ENCODE measurements at regions not wholly inside any gene's neighbourhood (a gene's known extent, or its start where the extent isn't known, plus 50 kb on each side); places are given as distances from the start of the nearest gene placed in this dataset.
"Not testable (repeated sequence)": the region's sequence is repeated elsewhere in the genome, so short reads cannot be mapped to it uniquely, and the experiment has no call there.

- no peak for DNase-seq (ENCODE audit: low read depth)
Observed at GRCh38 chr20:58040447-58041290, 187.8 kb downstream of the ANKRD60 start.

DNA sequence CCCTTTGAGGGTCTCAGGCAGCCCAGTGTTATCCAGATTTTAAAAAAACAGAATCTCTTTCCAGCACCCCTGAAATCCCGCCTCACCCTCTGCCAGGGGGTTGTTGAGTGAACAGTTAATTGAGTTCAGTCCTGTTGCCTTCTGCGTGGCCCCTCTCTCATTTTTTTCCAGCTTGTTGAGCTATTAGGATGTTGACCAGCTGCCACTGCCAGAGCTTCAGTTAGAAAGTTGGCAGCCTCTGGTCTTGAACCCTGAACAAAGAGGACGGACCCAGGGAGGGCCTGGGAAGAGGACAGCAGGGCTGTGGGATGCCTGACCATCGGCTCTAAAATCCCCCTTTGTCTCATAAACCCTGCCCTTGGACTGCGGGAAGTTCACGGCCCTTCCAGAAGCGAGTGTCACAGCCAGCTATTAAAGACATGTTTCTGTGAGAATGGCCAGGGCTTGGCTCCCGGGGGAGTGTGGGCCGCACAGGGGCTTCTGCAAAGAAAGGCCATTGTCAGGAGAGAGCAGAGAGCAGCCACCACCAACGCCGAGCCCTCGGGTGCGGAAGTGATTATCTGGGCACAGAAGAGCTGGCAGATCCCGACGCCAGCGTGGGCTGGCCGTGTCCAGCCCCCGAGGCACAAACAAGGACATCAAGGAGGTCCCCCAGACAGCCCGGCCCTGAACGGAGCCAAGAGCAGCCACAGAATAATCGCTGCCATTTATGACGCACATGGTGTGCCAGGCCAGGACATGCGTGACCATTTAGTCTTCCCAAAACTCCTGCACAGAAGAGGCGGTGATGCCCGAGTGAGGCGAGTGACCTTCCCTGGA lies 189.0 kb downstream of the ANKRD60 start:
- DNase-seq (ENCODE audit: low read depth), result no peak

DNA sequence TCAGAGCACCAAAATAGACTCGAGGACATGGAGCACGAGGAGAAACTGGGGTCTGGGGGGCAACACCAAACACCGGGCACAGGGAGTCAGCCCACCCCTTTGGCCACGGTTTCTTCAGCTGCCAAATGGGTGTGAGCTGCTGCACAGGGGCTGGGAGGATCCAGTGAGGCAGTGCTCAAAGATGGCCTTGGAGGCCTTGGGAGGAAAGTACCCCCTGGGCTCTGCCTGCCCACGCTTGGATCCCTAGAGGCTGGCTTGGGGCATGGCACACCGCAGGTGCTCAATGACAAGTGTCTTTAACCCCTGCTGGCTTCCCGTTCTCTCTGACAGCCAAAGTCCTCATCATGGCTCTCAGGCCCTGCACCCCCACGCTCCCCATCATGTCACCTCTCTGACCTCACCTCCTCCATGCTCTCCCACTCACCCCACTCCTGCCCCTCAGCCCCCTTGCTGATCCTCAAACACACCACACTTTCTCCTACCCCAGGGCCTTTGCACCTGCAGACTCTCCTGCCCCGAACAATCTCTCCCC lies 190.3 kb downstream of the ANKRD60 start:
- no peak for DNase-seq (ENCODE audit: low read depth)

DNA sequence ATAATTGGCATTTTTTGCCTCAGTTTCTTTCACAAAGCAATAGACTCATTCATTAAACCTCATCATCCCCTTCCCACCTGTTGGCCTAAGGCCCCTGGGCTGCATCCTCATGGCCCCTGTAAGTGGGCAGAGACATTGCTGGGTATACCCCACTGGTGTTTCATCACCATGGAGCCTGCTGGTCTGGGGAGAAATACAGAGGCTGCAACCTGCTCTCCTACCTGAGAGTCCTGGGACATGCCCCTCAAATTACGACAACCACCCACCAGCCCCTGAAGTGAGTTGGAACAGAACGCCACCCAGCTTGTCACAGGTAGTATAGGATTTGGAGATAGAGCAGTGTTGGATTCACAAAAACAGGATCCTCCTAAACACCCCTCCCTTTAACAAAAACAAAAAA lies 190.8 kb downstream of the ANKRD60 start:
- no peak for DNase-seq (ENCODE audit: low read depth)

GRCh38 chr20:58033026-58033536 lies 195.4 kb downstream of the ANKRD60 start:
- DNase-seq (ENCODE audit: low read depth), result no peak

GRCh38 chr20:58032599-58032998 lies 195.9 kb downstream of the ANKRD60 start:
- no peak for DNase-seq (ENCODE audit: low read depth)

DNA sequence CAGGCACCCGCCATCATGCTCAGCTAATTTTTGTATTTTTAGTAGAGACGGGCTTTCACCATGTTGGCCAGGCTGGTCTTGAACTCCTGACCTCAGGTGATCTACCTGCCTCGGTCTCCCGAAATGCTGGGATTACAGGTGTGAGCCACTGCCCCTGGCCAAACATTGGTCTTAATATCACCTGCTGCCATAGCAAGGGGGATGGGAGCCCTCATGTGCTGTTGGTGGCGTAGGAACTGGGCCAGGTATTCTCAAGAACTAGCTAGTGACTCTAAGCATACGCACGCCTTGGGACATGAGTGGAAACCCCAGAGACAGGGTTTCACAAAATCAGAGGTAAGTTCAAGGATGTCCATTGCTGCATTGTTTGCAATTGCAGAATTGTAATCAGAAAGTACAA lies 197.1 kb downstream of the ANKRD60 start:
- DNase-seq (ENCODE audit: low read depth), result not testable (repeated sequence)

- DNase-seq (ENCODE audit: low read depth), result no peak
Observed at GRCh38 chr20:58028123-58028522, 200.3 kb downstream of the ANKRD60 start.

DNA sequence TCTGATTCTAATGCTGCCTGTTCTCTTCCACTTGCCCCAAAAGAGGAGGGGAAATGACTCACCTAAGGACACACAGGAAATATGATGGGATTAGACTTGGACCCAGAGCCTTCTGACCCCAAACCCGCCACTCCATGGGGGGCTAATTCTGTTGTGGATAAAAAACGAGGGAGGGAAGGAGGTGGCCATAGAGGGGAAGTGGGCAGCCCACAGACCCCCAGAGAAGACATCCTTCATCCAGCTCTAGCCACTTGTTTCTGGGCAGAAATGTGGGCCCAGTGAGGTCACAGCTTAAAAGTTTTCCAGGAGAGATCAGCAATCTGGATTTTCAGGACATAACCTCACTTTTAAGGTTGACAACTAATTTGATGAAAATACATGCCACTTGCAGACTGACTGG lies 202.1 kb downstream of the ANKRD60 start:
- no peak for DNase-seq (ENCODE audit: low read depth)

DNA sequence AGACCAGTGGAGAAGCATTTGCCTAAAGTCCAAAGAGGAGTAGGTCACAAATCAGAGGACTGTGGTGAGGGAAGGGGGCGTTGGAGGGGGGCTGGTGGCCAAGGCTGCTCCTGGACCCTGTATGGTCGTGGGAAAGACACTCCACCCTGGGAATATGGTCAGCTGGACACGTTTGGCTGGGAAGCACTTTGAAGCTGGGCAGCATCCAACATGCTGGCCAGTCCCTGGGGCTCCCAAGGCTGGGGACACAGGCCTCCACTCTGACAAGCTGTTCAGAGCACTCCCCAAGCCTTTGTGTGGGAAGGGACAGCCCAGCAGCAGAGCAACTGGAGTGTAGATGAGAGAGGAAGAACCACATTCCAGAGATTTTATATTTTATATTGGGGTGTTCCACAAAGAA lies 203.2 kb downstream of the ANKRD60 start:
- no peak for DNase-seq (ENCODE audit: low read depth)

GRCh38 chr20:58024241-58024721 lies 204.2 kb downstream of the ANKRD60 start:
- DNase-seq (ENCODE audit: low read depth), result no peak

DNA sequence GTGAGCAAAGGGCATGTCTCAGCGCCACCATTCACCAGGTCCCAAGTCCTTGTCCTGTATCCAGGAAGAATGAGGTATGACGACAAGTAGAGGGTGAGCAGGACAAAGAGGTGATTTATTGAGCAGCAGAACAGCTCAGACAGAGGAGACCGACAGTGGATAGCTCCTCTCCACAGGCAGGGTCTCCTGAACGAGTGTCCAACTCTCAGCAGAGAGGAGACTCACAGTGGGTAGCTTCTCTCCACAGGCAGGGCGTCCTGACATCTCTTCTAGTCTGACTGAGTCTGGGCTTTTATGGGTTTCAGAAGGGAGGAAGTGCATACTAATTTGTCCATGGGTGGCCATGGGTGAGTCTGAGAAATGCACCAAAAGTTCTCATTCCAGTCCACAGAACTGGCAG lies 204.7 kb downstream of the ANKRD60 start:
- DNase-seq (ENCODE audit: low read depth), result no peak

GRCh38 chr20:58023346-58023745 lies 205.1 kb downstream of the ANKRD60 start:
- no peak for DNase-seq (ENCODE audit: low read depth)

DNA sequence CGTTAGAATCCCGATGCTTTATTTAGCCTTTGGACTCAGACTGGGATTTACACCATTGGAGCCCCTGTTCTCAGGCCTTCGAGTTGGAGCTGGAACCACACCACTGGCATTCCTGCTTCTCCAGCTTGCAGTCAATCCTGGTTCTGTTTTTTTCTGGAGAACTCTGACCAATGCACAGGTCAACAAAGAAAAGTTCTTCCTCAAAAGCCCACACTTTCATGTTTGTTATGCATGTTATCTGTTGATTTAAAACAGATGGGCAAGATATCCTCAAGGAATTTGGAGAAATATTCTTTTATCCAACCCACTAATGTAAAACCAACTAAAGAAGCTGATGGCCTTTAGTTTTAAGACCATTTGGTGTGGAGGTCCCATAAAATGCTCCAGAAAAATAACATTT lies 205.7 kb downstream of the ANKRD60 start:
- DNase-seq (ENCODE audit: low read depth), result no peak

GRCh38 chr20:58021481-58021880 lies 207.0 kb downstream of the ANKRD60 start:
- DNase-seq (ENCODE audit: low read depth), result no peak

- DNase-seq (ENCODE audit: low read depth), result no peak
Observed at GRCh38 chr20:58020656-58021454, 207.6 kb downstream of the ANKRD60 start.

DNA sequence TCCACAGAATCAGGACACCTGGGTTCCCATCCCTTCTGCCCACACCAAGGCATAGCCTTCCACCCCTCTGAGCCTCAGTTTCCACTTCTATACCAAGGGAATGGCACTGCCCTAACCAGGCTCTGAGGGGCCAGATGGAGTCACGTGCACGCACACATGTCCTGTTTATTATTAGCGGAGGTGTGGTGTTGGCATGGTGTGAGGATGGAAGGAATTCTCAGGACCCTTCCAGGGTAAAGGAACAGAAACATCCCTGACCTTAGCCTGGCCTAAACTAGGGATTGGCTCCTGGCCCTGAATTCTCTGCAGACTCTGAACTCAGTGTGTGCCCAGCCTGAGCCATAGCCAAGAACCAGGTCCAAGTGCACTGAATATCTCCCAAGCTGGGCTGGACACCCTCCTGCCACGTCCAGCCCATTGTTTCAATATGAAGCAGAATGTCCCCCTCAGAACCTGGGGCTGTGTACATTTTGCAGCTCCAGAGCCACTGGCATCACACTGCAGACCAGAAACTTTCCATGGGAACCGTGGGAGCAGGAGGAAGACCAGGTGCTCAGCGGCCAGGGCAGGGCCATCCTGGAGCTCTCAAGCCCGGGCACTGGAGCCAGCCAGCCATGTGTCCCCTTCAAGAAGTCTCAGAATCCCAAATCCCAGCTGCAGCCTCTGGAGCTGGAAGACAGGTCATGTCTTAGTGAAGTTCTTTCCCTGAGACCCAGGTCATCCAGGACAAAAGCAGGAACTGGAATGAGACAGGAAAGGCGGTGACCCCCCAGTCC lies 208.4 kb downstream of the ANKRD60 start:
- DNase-seq (ENCODE audit: low read depth), result no peak

GRCh38 chr20:58019027-58019849 lies 209.2 kb downstream of the ANKRD60 start:
- no peak for DNase-seq (ENCODE audit: low read depth)

GRCh38 chr20:58018590-58018989 lies 209.9 kb downstream of the ANKRD60 start:
- no peak for DNase-seq (ENCODE audit: low read depth)

DNA sequence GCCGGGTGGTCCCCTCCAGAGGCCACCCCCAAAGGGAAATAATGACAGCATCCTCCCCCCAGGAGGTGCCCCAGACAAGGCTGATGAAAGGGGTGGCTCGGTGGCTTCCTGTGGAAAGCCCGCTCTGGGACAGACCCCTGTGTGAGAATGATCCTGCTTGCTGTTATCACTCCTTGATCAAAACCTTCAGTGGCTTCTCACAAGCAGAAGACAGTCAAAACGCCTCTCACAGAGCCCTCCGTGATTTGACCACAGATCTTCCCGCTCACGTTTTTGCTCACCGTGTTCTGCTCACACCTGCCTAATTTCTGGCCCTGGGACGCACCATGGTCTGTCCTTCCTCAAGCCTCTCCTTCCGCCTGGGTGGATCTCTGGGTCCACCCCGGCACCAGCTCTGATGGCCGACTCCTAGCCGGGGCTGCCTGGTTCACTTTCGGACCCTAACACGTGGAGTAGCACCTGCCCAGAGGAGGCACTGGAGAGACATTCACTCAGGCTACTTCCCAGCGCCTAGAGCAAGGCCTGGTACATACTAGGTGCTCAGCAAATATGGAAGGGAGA lies 210.4 kb downstream of the ANKRD60 start:
- DNase-seq (ENCODE audit: low read depth), result no peak

All from amniotic epithelial cell (primary cell).